Hypothalamus (tissue), 51 donors: ENCODE measurements at regions not wholly inside any gene's neighbourhood (a gene's known extent, or its start where the extent isn't known, plus 50 kb on each side); places are given as distances from the start of the nearest gene placed in this dataset.

Experiments used
- DNase-seq, 51 donors: peaks; one replicate each; lab custom pipeline; 2025; lab: John Stamatoyannopoulos, UW

- DNase-seq: no peak
These were observed 93.4 kb downstream of the ABHD5 start for GRCh38 chr3:43783987-43784639.

GRCh38 chr3:43784640-43785011 is 93.9 kb downstream of the ABHD5 start:
- DNase-seq: no peak

GRCh38 chr3:43785551-43785950 is 94.8 kb downstream of the ABHD5 start:
- DNase-seq: no peak

GRCh38 chr3:43786102-43786501 is 95.4 kb downstream of the ABHD5 start:
- no peak for DNase-seq

GRCh38 chr3:43786526-43787305 is 96.0 kb downstream of the ABHD5 start:
- no peak for DNase-seq

GRCh38 chr3:43787330-43787729 is 96.6 kb downstream of the ABHD5 start:
- DNase-seq: no peak

- DNase-seq: no peak
These were observed 98.3 kb downstream of the ABHD5 start for GRCh38 chr3:43789028-43789427.

- no peak for DNase-seq
These were observed 99.3 kb downstream of the ABHD5 start for GRCh38 chr3:43790060-43790459.

GRCh38 chr3:43790476-43790875 is 99.7 kb downstream of the ABHD5 start:
- no peak for DNase-seq

GRCh38 chr3:43791246-43791645 is 100.5 kb downstream of the ABHD5 start:
- no peak for DNase-seq

- no peak for DNase-seq
These were observed 102.2 kb downstream of the ABHD5 start for GRCh38 chr3:43792904-43793303.

GRCh38 chr3:43793648-43794372 is 103.1 kb downstream of the ABHD5 start:
- no peak for DNase-seq

- DNase-seq: no peak
These were observed 104.0 kb downstream of the ABHD5 start for GRCh38 chr3:43794776-43795175.

GRCh38 chr3:43795491-43795890 is 104.8 kb downstream of the ABHD5 start:
- DNase-seq: no peak

- DNase-seq: no peak
These were observed 105.4 kb downstream of the ABHD5 start for GRCh38 chr3:43796041-43796596.

- no peak for DNase-seq
These were observed 107.1 kb downstream of the ABHD5 start for GRCh38 chr3:43797794-43798193.

- DNase-seq: no peak
These were observed 120.1 kb downstream of the ABHD5 start for GRCh38 chr3:43810797-43811196.

GRCh38 chr3:43814461-43814860 is 123.7 kb downstream of the ABHD5 start:
- DNase-seq: no peak

- DNase-seq: no peak
These were observed 125.6 kb downstream of the ABHD5 start for GRCh38 chr3:43816372-43816771.

GRCh38 chr3:43817064-43817463 is 126.3 kb downstream of the ABHD5 start:
- no peak for DNase-seq

- no peak for DNase-seq
These were observed 127.1 kb downstream of the ABHD5 start for GRCh38 chr3:43817825-43818224.
